Erythroblast (primary cell): ENCODE measurements at regions not wholly inside any gene's neighbourhood (a gene's known extent, or its start where the extent isn't known, plus 50 kb on each side); places are given as distances from the start of the nearest gene placed in this dataset.

Experiments used
- GATA1 ChIP-seq: IDR thresholded peaks from 2 replicates; pipeline ENCODE4 v1.6.1; 2011; ENCODE audit warnings: low read depth, mild to moderate bottlenecking, control low read depth, low read length, moderate library complexity
- POLR2A ChIP-seq: IDR thresholded peaks from 2 replicates; pipeline ENCODE4 v1.6.1; 2011; ENCODE audit warnings: mild to moderate bottlenecking, low read length

GRCh38 chr18:39732918-39733317 is 2167.3 kb upstream of the CELF4 start:
- TF ChIP-seq POLR2A (no peak), GATA1 (no peak)
